Gastroesophageal sphincter (tissue), 4 donors: ENCODE measurements at regions not wholly inside any gene's neighbourhood (a gene's known extent, or its start where the extent isn't known, plus 50 kb on each side); places are given as distances from the start of the nearest gene placed in this dataset.

Source experiments
- ATAC-seq: fragments of 150-250 bp; one replicate; pipeline ENCODE4 v1.9.1; 2016; ENCODE audit warnings: mild to moderate bottlenecking, moderate library complexity
- H3K27ac ChIP-seq, 4 donors: fragments of 200-600 bp; sonication (generic) in 3 of 4; 1 replicate in 3 of 4; 2 replicates in 1 of 4; pipeline ENCODE4 v1.5.1; 2016 to 2019
- H3K27me3 ChIP-seq: fragments of 200-600 bp; sonication (generic); one replicate; pipeline ENCODE4 v1.5.1; 2019
- H3K36me3 ChIP-seq, 2 donors: fragments of 200-600 bp; sonication (generic); one replicate each; pipeline ENCODE4 v1.5.1; 2019; ENCODE audit warnings: control low read depth in 1 of 2
- H3K4me1 ChIP-seq, 3 donors: fragments of 200-600 bp; sonication (generic); 1 replicate in 2 of 3; 2 replicates in 1 of 3; pipeline ENCODE4 v1.5.1; 2016 to 2019; ENCODE audit warnings: control low read depth in 2 of 3
- H3K4me3 ChIP-seq, 2 donors: fragments of 200-600 bp; sonication (generic); one replicate each; pipeline ENCODE4 v1.5.1; 2019; ENCODE audit warnings: mild to moderate bottlenecking in 1 of 2, moderate library complexity in 1 of 2
- H3K9me3 ChIP-seq, 3 donors: fragments of 200-600 bp; sonication (generic); one replicate each; pipeline ENCODE4 v1.5.1; 2017 to 2019; ENCODE audit warnings: control low read depth in 2 of 3
- EP300 ChIP-seq: sonication (generic); formaldehyde crosslinking; IDR thresholded peaks from one replicate; pipeline ENCODE4 v1.6.1; 2017; ENCODE audit warnings: antibody characterized with exemption, mild to moderate bottlenecking
- POLR2A ChIP-seq, 2 donors: fragments of 450-650 bp; IDR thresholded peaks; one replicate each; pipeline ENCODE4 v1.6.1; 2017; ENCODE audit warnings: antibody characterized with exemption in 2 of 2, mild to moderate bottlenecking in 2 of 2, moderate library complexity in 1 of 2
- POLR2AphosphoS5 ChIP-seq: sonication (generic); formaldehyde crosslinking; IDR thresholded peaks from one replicate; pipeline ENCODE4 v1.6.1; 2017; ENCODE audit warnings: antibody characterized with exemption
- WGBS, 2 donors: methylation state at CpG; one replicate each; pipeline ENCODE4 v1.1.5; 2018; ENCODE audit warnings: low coverage in 1 of 2; 5-methylcytosine and 5-hydroxymethylcytosine counted together
- TF ChIP-seq, protein P1 (sequence below), 4 experiments: fragments of 200-600 bp in 2 of 4; fragments of 450-650 bp in 2 of 4; sonication (generic) in 1 of 4; IDR thresholded peaks; one replicate each; pipeline ENCODE4 v1.5.1; 2017 to 2019; ENCODE audit warnings: antibody characterized with exemption in 4 of 4, mild to moderate bottlenecking in 2 of 4, moderate library complexity in 2 of 4

DNA sequence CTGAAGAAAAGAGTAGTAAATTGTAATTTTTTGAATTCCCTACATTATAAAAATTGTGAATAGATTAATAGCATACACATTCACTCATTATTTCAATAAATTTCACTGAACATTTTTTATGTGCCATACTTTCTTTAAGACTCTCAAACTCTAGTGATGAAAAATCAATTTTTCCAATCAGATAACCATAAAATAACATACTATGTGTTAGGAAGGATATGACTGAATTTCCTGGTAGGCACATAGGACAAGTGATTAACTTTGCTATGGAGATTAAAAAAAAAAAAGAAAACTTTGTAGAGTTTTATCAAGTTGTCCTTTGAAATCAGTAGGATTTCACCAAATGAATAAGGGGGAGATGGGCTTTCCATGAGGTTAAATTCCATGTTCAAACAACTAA lies 1597.3 kb upstream of the LRRTM3 start:
- H3K4me3 ChIP-seq, result no peak overlapping the region
- TF ChIP-seq EP300 (no peak), POLR2A (IDR thresholded peaks at IDR 0.05) (no peak), POLR2AphosphoS5 (no peak)
- TF ChIP-seq, protein P1, sequence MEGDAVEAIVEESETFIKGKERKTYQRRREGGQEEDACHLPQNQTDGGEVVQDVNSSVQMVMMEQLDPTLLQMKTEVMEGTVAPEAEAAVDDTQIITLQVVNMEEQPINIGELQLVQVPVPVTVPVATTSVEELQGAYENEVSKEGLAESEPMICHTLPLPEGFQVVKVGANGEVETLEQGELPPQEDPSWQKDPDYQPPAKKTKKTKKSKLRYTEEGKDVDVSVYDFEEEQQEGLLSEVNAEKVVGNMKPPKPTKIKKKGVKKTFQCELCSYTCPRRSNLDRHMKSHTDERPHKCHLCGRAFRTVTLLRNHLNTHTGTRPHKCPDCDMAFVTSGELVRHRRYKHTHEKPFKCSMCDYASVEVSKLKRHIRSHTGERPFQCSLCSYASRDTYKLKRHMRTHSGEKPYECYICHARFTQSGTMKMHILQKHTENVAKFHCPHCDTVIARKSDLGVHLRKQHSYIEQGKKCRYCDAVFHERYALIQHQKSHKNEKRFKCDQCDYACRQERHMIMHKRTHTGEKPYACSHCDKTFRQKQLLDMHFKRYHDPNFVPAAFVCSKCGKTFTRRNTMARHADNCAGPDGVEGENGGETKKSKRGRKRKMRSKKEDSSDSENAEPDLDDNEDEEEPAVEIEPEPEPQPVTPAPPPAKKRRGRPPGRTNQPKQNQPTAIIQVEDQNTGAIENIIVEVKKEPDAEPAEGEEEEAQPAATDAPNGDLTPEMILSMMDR (IDR thresholded peaks at IDR 0.05), result no peak
- H3K9me3 ChIP-seq, result no peaks in the 10 kb centered on the region
- H3K36me3 ChIP-seq, result no peaks in the 10 kb centered on the region
- H3K27me3 ChIP-seq, result no peaks in the 10 kb centered on the region
- H3K27ac ChIP-seq, result no peak overlapping the region
- no peak for ATAC-seq
- H3K4me1 ChIP-seq, result no peaks in the 10 kb centered on the region

DNA sequence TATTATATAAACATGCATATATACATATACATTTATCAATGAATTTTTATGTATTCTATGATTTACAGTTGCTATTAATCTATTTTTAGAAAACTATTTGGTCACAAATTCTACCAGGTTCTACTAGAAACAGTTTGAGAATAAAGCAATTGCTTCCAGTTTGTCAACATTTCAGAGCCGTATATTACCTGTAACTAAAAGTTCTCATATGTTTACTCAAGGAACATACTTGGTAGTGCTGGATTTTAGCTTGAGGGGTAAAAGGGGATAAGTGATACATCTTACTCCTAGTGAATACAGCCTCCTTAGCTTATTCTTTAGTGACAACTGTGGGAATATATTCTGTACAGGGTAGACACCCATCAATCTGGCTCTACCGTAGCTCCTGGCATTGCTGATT lies 1590.5 kb upstream of the LRRTM3 start:
- no peak for TF ChIP-seq EP300
- TF ChIP-seq, protein P1 (IDR thresholded peaks at IDR 0.05), result no peak
- no peak for TF ChIP-seq POLR2AphosphoS5
- no peak for TF ChIP-seq POLR2A (IDR thresholded peaks at IDR 0.05)
- WGBS, 2 donors, result 78 to 82% methylated on average over 2 of the region's 2 CpGs
- ATAC-seq, result no peak
- no peaks in the 10 kb centered on the region for H3K9me3 ChIP-seq
- H3K4me3 ChIP-seq, result no peak overlapping the region
- H3K36me3 ChIP-seq, result no peaks in the 10 kb centered on the region
- H3K27ac ChIP-seq, result no peak overlapping the region
- H3K4me1 ChIP-seq, result no peaks in the 10 kb centered on the region
- H3K27me3 ChIP-seq, result no peaks in the 10 kb centered on the region

DNA sequence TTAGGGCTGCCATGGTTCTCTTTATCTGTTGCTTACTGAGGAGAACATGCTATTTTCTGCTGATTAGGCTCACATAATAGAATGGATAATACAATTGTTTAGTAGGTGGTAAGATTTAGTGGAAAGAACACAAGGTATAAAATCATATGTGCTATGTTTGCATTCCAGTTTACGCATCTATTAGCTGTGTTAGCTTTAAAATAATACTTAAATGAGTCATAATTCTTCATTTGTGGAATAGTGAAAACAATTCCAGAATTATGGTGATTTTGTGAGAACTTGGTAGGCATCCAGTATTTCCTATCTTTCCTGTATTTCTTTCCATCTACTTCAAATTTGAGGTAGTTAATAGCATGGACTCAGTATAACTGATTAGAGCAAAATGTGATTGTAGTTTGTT lies 1585.5 kb upstream of the LRRTM3 start:
- no peaks in the 10 kb centered on the region for H3K9me3 ChIP-seq
- TF ChIP-seq POLR2AphosphoS5 (no peak), POLR2A (IDR thresholded peaks at IDR 0.05) (no peak), EP300 (no peak)
- TF ChIP-seq, protein P1 (IDR thresholded peaks at IDR 0.05), result no peak
- H3K27me3 ChIP-seq, result no peaks in the 10 kb centered on the region
- H3K4me1 ChIP-seq, result no peaks in the 10 kb centered on the region
- ATAC-seq, result no peak
- 80 to 100% methylated on average over 1 of the region's 1 CpG for WGBS, 2 donors
- no peak overlapping the region for H3K4me3 ChIP-seq
- H3K27ac ChIP-seq, result no peak overlapping the region
- no peaks in the 10 kb centered on the region for H3K36me3 ChIP-seq

DNA sequence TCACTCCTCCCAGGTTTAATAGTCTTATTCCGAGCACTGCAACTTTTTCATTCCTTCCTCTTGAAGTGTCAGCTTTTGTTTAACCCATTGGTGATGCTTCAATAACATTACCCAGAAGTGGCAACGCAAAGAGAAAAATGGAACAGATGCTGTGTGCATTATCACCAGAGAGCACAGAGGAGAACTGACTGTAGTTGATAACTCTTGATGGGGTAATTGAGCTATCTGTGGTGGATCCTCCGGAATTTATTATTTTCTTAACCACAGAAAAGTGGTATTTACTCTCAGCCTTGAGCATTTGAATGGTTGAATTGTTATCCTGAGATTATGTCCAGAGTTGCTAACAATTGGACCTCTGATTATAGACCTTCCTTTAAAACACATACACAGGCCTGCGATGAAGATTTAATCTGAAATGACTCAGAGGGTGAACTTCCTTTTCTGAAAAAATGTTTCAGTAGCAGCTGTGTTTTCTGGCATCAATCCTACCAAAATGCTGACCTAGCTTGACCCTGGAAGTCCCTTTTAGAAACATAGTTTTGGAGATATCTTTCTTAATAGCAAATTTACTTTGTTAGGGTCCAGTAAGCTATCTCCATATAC lies 1584.4 kb upstream of the LRRTM3 start:
- Histone ChIP-seq H3K27ac (no peak overlapping the region), H3K4me3 (no peak overlapping the region), H3K36me3 (no peaks in the 10 kb centered on the region), H3K4me1 (no peaks in the 10 kb centered on the region), H3K27me3 (no peaks in the 10 kb centered on the region), H3K9me3 (no peaks in the 10 kb centered on the region)
- ATAC-seq, result peak; percentile 34
- 34 to 72% methylated on average over 3 to 4 of the region's 4 CpGs for WGBS, 2 donors
- TF ChIP-seq POLR2AphosphoS5 (no peak), POLR2A (IDR thresholded peaks at IDR 0.05) (no peak), EP300 (no peak)
- TF ChIP-seq, protein P1 (IDR thresholded peaks at IDR 0.05), result no peak

DNA sequence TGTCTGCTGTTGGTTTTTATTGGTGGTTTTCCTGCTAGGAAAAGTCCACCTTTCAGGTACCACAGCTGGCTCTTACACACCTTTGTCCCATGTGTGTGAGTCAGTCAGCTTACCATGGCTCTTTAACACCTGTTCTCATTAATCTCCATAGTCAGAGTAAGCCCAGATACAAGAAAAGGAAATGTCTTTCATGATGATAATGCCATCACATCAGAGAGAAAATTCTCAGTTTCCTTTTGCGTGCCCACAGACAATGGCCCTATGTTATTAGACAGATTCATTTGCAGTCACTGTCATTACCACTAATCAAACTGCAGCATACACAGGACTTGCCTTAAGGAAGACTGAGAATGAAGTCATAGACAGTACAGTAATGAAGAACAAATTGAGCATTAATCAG lies 1583.6 kb upstream of the LRRTM3 start:
- Histone ChIP-seq H3K4me1 (no peaks in the 10 kb centered on the region), H3K27me3 (no peaks in the 10 kb centered on the region), H3K4me3 (no peak overlapping the region), H3K36me3 (no peaks in the 10 kb centered on the region), H3K9me3 (no peaks in the 10 kb centered on the region), H3K27ac (no peak overlapping the region)
- no peak for ATAC-seq
- no peak for TF ChIP-seq POLR2AphosphoS5
- TF ChIP-seq, protein P1 (IDR thresholded peaks at IDR 0.05), result no peak
- no peak for TF ChIP-seq EP300
- no peak for TF ChIP-seq POLR2A (IDR thresholded peaks at IDR 0.05)
- WGBS, 2 donors, result 60 to 64% methylated on average over 1 of the region's 1 CpG
